AG09319 (cell line): ENCODE measurements at regions not wholly inside any gene's neighbourhood (a gene's known extent, or its start where the extent isn't known, plus 50 kb on each side); places are given as distances from the start of the nearest gene placed in this dataset.

Experiments used
- DNase-seq: peaks from one replicate; pipeline ENCODE4 v3.0.0-alpha.2; 2010; ENCODE audit warnings: low read depth; ENCODE audit errors: extremely low read depth
- TF ChIP-seq, protein P1 (sequence below): IDR thresholded peaks from 2 replicates; pipeline ENCODE4 v1.5.1; 2011; ENCODE audit warnings: low read depth, mild to moderate bottlenecking, inconsistent platforms, low read length, moderate library complexity

DNA sequence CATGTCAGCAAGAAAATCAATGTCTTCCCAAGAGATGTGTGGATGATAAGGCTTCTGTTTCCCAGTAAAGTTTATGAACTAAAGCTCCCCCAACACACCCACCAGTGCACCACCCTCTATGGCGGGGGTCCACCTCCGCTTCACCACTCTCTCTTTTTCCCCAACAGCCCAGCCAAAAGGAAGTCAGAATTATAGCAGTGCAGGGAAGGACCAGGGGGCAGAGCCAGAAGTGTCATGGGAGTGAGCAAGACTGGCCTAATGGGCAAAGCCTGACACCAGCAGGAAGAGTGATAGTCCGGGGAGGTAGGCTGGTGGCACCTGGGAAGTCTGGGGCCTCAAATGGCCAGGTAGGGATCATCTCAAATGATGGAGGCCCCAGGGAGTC lies 167.7 kb downstream of the ZFP36L2 start:
- TF ChIP-seq, protein P1, sequence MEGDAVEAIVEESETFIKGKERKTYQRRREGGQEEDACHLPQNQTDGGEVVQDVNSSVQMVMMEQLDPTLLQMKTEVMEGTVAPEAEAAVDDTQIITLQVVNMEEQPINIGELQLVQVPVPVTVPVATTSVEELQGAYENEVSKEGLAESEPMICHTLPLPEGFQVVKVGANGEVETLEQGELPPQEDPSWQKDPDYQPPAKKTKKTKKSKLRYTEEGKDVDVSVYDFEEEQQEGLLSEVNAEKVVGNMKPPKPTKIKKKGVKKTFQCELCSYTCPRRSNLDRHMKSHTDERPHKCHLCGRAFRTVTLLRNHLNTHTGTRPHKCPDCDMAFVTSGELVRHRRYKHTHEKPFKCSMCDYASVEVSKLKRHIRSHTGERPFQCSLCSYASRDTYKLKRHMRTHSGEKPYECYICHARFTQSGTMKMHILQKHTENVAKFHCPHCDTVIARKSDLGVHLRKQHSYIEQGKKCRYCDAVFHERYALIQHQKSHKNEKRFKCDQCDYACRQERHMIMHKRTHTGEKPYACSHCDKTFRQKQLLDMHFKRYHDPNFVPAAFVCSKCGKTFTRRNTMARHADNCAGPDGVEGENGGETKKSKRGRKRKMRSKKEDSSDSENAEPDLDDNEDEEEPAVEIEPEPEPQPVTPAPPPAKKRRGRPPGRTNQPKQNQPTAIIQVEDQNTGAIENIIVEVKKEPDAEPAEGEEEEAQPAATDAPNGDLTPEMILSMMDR: no peak
- DNase-seq: no peak

DNA sequence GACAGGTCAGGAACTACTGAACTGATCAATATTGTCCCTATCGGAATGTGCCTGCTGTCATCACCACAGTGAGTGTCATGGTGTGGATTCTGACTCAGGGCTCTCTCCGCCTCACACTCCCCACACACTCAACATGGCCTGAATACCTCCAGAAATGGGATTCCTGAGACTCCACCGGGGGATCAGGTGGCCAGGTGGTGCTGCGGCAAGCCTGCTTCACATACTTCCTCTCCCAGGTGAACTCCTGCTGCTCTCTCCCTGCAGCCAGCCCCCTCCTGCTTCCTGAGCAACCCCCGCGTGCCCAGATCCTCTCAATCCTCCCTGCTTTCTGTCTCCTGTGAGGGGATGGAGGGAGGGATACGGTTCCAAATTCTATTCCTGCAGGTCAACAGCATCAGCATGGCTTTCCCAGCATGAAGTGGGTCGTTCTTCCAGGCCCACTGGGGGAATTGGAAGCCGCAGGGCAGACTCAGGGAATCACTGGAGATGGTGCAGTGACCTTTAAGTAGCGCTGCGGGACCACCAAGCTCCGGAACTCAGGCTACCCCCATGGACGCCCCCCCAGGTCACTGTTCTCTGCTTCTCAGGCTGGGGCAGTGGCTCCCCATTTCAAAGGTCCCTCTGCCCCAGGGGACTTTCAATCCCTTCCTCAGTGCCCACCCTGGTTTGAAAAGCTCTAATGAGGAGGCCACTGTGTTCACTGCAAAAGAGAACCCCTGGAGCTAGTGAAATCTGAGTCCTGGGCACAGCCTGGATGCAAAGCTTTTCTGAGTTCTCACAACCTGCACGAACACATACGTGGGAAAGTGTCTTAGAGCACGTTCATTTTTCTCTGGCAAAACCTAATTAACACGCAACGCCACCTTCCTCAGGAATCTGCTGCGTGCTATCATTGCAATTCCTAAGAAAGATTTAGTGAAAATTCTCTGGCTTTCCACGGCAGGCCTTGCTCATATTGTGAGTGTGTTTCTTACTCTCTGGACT lies 168.4 kb downstream of the ZFP36L2 start:
- TF ChIP-seq, protein P1: no peak
- no peak for DNase-seq

DNA sequence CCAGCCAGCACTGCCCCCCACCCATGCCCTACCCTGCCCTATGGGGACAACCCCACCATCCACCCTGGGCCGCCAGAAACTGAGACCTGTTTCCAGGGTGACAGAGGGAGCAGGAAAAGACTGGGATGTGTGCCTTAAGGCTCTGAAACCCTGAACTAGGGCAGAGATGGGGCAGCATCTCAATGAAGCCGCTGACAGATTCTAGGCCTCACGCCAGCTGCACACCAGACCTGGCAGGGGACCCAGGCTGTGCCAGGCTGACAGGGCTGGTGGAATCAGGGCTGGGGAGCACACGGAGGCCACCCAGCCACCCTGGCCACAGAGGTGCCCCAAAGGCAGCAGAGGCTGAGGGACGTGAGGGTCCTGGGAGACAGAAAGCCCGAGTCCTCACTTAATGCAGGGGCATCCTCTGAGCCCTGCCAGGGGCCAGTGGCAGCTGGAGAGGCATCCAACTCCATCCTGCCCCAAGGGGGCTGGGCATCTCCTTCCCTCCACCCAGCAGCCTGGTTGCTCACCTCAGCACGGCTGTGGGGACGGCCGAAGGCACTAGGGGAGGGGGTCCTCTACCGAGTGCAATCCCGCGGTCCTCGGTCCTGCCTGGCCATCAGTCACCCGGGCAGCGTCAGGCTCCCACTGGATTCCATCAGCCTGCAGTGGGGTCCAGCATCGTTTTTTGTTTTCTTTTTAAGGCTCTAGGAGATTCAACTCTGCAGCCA lies 169.2 kb downstream of the ZFP36L2 start:
- no peak for DNase-seq
- TF ChIP-seq, protein P1: no peak

DNA sequence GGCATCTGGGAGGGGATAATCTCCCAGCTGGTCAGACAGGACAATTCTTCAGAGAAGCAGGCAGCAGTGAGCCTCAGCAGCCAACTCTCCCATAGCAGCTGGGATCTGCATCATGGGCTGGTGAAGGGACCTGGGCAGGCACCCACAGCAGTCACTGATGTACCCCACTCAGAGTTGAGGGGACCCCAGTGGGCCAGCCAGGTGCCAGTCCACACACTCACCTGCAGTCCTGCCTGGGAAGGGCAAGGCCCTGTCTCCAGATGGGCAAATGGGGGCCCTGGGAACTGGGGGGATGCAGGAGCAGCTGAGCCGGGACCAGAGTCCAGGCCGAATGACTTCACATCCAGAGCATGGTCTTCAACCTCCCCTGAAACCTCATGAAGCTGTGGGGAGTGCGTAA lies 170.4 kb downstream of the ZFP36L2 start:
- DNase-seq: no peak
- TF ChIP-seq, protein P1: no peak

DNA sequence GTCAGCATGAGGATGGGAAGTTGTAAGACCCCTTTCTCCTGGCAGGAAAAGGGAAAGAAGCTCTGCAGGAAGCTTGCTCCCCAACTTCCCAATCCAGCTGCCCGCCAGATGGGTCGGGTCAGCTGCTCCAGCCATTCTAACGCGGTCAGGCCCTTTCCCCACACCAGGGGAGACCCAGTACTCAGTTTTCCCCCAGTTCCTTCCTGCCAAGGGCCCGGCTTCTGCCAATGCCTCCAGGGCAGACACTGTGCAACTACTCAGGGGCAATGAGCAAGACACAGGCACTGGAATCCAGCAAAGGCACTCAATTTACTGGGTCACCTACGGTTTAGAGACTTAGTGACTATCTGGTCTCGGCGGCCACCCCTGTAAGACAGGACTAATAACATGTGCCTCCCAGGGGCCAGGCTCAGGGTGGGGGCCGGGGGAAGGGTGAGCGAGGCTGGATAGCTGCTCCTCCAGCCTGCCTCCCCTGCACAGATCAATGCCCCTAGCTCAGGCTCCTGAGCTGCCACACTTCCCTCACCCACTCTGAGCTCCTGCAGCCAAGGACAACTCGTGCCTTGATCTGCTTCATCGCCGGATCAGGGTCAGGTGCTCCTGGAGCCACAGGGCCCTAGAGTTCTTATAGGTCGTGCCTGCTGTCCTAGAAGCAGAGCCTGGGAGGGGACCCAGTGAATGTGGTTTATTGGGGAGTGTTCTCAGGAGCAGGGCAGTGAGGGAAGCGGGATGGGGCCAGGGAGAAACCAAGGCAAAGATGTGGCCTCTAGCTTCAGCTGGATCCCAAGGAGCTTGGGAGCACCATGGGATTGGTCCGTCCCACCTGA lies 171.1 kb downstream of the ZFP36L2 start:
- no peak for DNase-seq
- TF ChIP-seq, protein P1: no peak

DNA sequence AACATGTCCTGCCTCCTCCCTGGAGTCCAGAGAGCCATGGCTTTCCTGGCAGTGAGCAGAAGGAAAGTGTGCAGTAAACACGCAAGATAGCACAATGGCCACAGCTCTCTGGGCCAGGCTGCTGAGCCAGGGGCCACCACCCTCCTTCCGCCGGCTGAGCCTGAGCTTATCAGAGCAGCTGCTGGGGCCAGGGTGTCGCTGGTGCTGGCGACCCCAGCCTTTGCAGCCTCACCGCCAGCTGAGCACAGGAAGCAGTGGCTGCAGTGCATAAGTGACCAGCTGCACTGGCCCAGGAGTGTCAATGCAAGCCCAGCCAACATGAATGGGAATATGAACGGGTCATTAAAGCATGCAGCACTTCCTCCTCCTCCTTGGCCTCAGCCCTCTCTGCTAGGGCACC lies 172.0 kb downstream of the ZFP36L2 start:
- TF ChIP-seq, protein P1: no peak
- no peak for DNase-seq
